GM12874 (cell line): ENCODE measurements at regions not wholly inside any gene's neighbourhood (a gene's known extent, or its start where the extent isn't known, plus 50 kb on each side); places are given as distances from the start of the nearest gene placed in this dataset.

Experiments
- TF ChIP-seq, protein P1 (sequence below): IDR thresholded peaks from 2 replicates; pipeline ENCODE4 v1.5.1; 2011; ENCODE audit warnings: low read depth, mild to moderate bottlenecking, control low read depth, low read length, moderate library complexity; ENCODE audit not compliant: insufficient read depth

DNA sequence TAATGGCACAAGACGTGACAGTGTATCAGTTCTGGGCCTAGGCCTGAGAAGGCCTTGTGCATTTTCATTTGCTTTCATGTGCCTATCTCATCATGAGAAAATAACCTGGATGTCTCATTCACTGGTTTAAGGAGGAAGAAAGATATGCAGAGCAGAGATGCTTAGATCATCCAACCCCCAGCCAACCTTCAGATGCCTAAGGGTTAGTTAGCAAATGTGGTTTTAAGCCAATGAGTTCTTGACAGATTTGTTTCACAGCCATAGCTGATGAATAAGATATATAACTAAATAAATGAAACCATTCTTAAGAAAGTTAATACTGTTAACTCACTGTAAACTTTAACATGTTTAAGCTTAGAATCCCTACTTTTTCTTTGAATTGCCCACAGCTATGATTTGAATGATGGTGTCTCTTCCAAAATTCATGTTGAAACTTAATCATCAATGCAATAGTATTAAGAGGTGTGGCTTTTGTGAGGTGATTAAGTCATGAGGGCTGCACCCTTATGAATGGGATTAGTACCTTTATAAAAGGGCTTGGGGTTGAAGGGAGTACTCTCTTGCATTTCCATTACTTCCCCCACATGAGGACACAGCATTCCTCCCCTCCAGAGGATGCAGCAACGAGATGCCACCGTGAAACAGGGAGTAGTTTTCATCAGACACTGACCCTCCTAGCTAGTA is 324.6 kb upstream of the TBC1D5 start:
- TF ChIP-seq, protein P1, sequence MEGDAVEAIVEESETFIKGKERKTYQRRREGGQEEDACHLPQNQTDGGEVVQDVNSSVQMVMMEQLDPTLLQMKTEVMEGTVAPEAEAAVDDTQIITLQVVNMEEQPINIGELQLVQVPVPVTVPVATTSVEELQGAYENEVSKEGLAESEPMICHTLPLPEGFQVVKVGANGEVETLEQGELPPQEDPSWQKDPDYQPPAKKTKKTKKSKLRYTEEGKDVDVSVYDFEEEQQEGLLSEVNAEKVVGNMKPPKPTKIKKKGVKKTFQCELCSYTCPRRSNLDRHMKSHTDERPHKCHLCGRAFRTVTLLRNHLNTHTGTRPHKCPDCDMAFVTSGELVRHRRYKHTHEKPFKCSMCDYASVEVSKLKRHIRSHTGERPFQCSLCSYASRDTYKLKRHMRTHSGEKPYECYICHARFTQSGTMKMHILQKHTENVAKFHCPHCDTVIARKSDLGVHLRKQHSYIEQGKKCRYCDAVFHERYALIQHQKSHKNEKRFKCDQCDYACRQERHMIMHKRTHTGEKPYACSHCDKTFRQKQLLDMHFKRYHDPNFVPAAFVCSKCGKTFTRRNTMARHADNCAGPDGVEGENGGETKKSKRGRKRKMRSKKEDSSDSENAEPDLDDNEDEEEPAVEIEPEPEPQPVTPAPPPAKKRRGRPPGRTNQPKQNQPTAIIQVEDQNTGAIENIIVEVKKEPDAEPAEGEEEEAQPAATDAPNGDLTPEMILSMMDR, result no peak

DNA sequence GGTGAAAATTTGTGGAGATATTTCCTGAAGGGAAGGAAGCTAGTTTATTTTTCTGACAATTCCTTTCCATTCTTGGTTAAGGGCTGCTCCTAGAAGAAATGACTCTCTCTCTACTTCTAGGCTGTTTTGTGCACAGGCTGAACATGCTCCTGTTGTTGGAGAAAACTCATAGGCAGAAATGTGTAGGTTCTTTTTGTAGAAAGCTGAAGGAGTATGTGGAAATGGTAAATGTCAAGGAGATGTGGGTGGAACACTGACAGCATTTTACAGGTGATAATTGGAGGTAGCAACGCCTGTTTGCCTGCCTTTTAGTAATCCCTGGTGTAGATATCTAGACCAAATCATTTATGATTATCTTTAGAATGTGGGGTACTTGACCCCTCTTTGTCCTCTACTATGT is 322.2 kb upstream of the TBC1D5 start:
- TF ChIP-seq, protein P1, result no peak

DNA sequence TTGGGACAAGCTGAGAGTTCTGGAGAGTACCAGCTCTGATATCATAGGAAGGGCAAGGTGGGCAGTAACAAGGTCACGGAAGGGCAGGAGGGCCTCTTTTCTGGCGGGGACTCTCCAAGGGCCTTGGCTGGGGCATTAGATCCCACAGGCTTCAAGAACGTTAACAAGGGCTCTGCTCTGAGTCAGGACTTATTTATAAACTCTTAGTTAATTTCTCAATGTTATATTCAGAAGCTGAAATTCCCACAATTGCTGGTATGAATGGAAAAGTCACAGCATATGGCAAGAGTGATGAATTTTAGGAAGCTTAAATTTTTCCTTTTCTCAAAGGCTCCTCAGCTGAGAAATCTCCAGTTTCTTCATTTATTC is 320.2 kb upstream of the TBC1D5 start:
- TF ChIP-seq, protein P1, result no peak

DNA sequence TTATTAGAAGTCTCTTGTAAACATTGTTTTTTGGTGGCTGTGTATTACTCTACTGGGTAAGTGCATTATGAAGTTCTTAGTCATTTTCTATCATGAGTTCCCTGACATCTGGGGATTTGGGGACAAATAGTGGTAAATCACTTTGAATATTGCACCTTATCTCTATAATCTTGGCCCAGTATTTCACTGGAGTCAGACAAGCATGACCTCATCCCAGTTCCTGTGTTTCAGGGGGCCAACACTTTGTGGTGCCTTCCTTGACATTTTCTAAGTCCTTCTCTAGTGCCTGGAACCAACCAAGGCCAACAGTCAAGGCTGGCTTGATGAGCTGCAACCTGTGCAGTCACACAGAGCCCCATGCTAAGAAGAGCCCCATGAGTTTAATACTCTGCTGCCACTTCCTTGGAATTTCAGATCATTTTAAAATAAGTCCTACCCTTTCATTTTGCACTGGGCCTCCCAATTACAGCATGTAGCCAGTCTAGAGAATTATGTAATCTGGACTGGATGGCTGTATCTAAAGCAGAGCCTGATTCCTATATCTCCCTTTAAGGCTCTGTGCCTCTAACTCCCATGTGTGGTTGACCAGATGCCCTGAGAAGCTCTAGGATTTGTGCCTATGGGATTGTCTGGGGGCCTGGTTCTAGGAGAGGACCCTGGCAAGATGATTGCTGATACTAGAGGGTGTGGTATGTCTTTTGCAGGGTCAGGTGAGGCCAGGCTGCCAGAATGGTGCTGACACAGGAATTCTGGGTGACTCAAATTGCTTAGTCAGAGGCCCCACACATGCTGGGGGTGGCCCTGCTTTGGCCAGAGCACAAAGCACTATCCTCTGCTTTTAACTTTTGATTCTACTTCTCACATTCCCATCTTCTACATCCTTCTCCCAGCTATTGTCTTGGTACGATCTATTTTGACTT is 319.6 kb upstream of the TBC1D5 start:
- TF ChIP-seq, protein P1, result no peak

DNA sequence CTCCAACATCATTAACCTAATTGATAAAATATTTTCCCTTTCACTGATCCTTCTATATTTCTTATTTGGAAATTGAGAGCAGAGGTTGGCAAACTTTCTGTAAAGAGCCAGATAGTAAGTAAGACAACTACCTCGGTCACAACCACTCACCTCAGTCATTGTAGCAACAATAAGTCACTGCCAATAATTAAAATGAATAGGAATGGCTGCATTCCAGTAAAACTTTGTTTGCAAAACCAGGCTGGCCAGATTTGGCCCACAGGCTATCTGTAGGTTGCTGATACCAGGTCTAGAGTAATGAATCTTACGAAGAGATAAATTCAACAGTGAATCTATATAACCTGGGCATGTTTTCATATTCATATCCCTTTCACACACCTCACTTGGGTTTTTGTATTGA is 316.2 kb upstream of the TBC1D5 start:
- TF ChIP-seq, protein P1, result no peak

DNA sequence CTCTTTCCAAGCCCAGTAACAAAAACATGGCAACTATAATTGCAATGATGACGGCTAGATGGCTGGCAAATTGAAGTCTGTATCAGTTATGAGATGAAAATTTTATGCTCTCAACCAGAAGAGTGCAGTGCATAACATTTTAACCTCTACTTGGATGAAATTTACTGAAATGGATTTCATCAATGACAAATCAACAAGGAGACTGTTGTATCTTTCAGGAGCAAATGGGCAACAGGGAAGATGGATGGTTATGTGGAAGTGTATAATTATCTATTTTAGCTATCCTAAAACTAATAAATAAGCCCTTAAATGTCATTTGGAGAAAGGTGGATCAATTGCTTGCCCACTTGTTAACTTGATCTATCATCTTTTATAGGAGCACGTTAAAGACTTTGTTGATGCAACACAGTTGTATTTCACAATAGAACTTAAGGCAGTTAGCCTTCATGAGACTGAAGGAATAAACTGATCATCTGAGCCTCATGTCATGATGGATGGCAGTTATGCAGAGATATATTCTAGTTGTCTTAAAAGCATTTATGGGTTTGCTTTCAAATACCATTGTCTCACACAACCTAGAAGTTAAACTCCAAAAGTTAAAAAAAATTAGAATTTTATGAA is 315.1 kb upstream of the TBC1D5 start:
- TF ChIP-seq, protein P1, result no peak

DNA sequence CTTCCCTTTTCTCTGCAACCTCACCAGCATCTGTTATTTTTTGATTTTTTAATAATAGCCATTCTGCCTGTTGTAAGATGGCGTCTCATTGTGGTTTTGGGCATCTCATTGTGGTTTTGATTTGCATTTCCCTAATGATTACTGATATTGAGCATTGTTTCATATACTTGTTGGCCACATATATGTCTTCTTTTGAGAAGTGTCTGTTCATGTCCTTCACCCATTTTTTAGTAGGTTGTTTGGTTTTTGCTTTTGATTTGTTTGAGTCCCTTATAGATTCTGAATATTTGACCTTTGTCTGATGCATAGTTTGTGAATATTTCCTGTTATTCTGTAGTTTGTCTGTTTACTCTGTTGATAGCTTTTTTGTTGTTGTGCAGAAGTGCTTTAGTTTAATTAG is 312.2 kb upstream of the TBC1D5 start:
- TF ChIP-seq, protein P1, result no peak
